ENCODE measurements at regions not wholly inside any gene's neighbourhood (a gene's known extent, or its start where the extent isn't known, plus 50 kb on each side); places are given as distances from the start of the nearest gene placed in this dataset.

GRCh38 chr12:3973973-3974644 lies 100.9 kb upstream of the PARP11 start:
- ChIA-PET CTCF (interaction anchor here (0.7 kb wide), 1 partner anchor 190 kb away, joined by 4 read pairs; no protein-coding TSS in a partner anchor), POLR2A (ENCODE audit: low non-redundant PET) (no interaction called here)
- no peak for DNase-seq (ENCODE audit: low spot score)
- H3K27ac ChIP-seq, result no peak overlapping the region
- TF ChIP-seq CTCF (conservative IDR thresholded peaks at IDR 0.05; ENCODE audit: low read depth), result no peak

GRCh38 chr12:3973269-3973884 lies 100.2 kb upstream of the PARP11 start:
- ChIA-PET CTCF (interaction anchor here (0.7 kb wide), 1 partner anchor 190 kb away, joined by 4 read pairs; no protein-coding TSS in a partner anchor), POLR2A (ENCODE audit: low non-redundant PET) (no interaction called here)
- no peak overlapping the region for H3K27ac ChIP-seq
- TF ChIP-seq CTCF (conservative IDR thresholded peaks at IDR 0.05; ENCODE audit: low read depth), result no peak
- no peak for DNase-seq (ENCODE audit: low spot score)

- POLR2A ChIA-PET (ENCODE audit: low non-redundant PET), result no interaction called here
- DNase-seq (ENCODE audit: low spot score), result no peak
- no peak overlapping the region for H3K27ac ChIP-seq
- CTCF ChIA-PET, result interaction anchor here (0.6 kb wide), 1 partner anchor 877 kb away, joined by 3 read pairs; no protein-coding TSS in a partner anchor
- TF ChIP-seq CTCF (conservative IDR thresholded peaks at IDR 0.05; ENCODE audit: low read depth), result no peak
These were observed 99.4 kb upstream of the PARP11 start for GRCh38 chr12:3972576-3972975.

- DNase-seq (ENCODE audit: low spot score), result no peak
- ChIA-PET CTCF (interaction anchor here (0.7 kb wide), 1 partner anchor 89 kb away, joined by 3 read pairs; no protein-coding TSS in a partner anchor), POLR2A (ENCODE audit: low non-redundant PET) (no interaction called here)
- TF ChIP-seq CTCF (conservative IDR thresholded peaks at IDR 0.05; ENCODE audit: low read depth), result no peak
- H3K27ac ChIP-seq, result no peak overlapping the region
These were observed 95.3 kb upstream of the PARP11 start for GRCh38 chr12:3968523-3968922.

DNA sequence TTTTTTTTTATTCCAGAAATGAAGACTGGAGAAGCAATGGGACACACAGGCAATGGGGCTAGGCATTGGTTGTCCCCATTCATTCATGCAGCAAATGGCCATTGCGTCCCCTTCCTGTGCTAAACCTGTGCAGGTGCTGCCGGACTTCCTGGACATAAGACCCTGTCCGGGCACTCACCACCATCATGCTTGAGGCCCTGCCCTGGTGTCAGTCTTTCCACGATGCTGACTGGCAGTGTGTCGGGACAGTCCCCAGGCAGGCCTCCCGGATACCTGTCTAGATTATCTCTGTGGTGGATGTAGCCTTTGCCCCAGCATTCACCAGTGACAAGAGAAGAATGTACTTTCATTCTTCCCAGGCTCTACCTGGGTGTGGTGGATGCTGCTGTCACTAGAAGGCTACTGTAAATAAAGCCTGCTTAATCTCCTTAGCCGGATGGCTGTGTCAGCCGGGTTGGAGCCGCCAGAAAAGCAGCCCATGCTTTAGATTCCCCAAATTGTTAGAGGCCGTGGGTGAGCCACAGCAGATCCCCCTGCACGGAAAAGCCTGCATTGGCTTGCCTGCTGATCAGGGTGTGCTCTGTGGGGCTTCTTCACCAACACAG lies 94.5 kb upstream of the PARP11 start:
- CTCF ChIA-PET, result no interaction called here
- POLR2A ChIA-PET (ENCODE audit: low non-redundant PET), result no interaction called here
- no peak for DNase-seq (ENCODE audit: low spot score)
- H3K27ac ChIP-seq, result no peak overlapping the region
- TF ChIP-seq CTCF (conservative IDR thresholded peaks at IDR 0.05; ENCODE audit: low read depth), result no peak

DNA sequence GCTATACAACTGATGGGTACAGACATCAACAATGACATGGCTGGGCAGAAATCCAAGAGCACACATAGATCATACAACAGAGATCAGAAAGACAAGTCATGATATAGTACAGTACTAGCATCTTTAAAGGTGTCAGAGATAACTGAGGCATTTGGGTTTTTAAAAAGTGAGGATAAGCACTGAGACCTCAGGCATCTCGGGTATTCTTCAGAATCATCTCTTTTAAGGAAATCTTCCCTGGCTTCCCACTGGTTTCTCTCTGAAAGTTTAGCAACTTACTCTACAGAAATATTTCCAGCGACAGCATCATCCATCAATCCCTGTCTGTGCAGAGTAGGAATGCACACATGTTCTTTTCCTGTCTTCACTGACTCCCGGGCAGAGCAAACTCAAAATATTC lies 93.2 kb upstream of the PARP11 start:
- POLR2A ChIA-PET (ENCODE audit: low non-redundant PET), result no interaction called here
- H3K27ac ChIP-seq, result no peak overlapping the region
- no peak for TF ChIP-seq CTCF (conservative IDR thresholded peaks at IDR 0.05; ENCODE audit: low read depth)
- DNase-seq (ENCODE audit: low spot score), result no peak
- CTCF ChIA-PET, result no interaction called here
